DMS114 treated with DMSO at 0.1 percent for 48 hours (cell line): ENCODE measurements at regions not wholly inside any gene's neighbourhood (a gene's known extent, or its start where the extent isn't known, plus 50 kb on each side); places are given as distances from the start of the nearest gene placed in this dataset.
"Not testable (repeated sequence)": the region's sequence is repeated elsewhere in the genome, so short reads cannot be mapped to it uniquely, and the experiment has no call there.

Source experiments
- DNase-seq: peaks from one replicate; lab custom pipeline; 2025; ENCODE audit not compliant: unreplicated experiment; lab: John Stamatoyannopoulos, UW

- DNase-seq: no peak
Observed at GRCh38 chr22:22345781-22346180, 101.2 kb downstream of the VPREB1 start.

GRCh38 chr22:22346401-22347107, 102.0 kb downstream of the VPREB1 start:
- DNase-seq: no peak

GRCh38 chr22:22348127-22348814, 103.7 kb downstream of the VPREB1 start:
- no peak for DNase-seq

- DNase-seq: no peak
Observed at GRCh38 chr22:22348815-22349454, 104.3 kb downstream of the VPREB1 start.

GRCh38 chr22:22349455-22349836, 104.9 kb downstream of the VPREB1 start:
- no peak for DNase-seq

- DNase-seq: no peak
Observed at GRCh38 chr22:22351366-22351765, 106.8 kb downstream of the VPREB1 start.

- no peak for DNase-seq
Observed at GRCh38 chr22:22352371-22352999, 107.9 kb downstream of the VPREB1 start.

GRCh38 chr22:22355096-22355834, 110.7 kb downstream of the VPREB1 start:
- DNase-seq: no peak

GRCh38 chr22:22357024-22357883, 112.7 kb downstream of the VPREB1 start:
- peak; percentile 55 for DNase-seq

GRCh38 chr22:22358152-22358551, 113.6 kb downstream of the VPREB1 start:
- DNase-seq: no peak

- DNase-seq: no peak
Observed at GRCh38 chr22:22358686-22359085, 114.1 kb downstream of the VPREB1 start.

- DNase-seq: no peak
Observed at GRCh38 chr22:22359465-22359864, 114.9 kb downstream of the VPREB1 start.

- DNase-seq: no peak
Observed at GRCh38 chr22:22360014-22360413, 115.4 kb downstream of the VPREB1 start.

- DNase-seq: no peak
Observed at GRCh38 chr22:22362311-22362710, 117.7 kb downstream of the VPREB1 start.

- DNase-seq: no peak
Observed at GRCh38 chr22:22362936-22363335, 118.3 kb downstream of the VPREB1 start.

GRCh38 chr22:22364207-22364606, 119.6 kb downstream of the VPREB1 start:
- DNase-seq: no peak

- DNase-seq: no peak
Observed at GRCh38 chr22:22366537-22366936, 122.0 kb downstream of the VPREB1 start.

GRCh38 chr22:22368516-22368915, 123.9 kb downstream of the VPREB1 start:
- no peak for DNase-seq

GRCh38 chr22:22369219-22369963, 124.8 kb downstream of the VPREB1 start:
- not testable (repeated sequence) for DNase-seq

GRCh38 chr22:22369964-22370270, 125.3 kb downstream of the VPREB1 start:
- DNase-seq: no peak
